OCI-LY3 (cell line): ENCODE measurements at regions not wholly inside any gene's neighbourhood (a gene's known extent, or its start where the extent isn't known, plus 50 kb on each side); places are given as distances from the start of the nearest gene placed in this dataset.

Experiments
- H2AFZ ChIP-seq: fragments of 200-600, 300-600 bp; shearing (Covaris generic); 2 replicates; pipeline ENCODE4 v1.6.0; 2014; ENCODE audit warnings: antibody characterized with exemption, low read depth, low read length
- H3K27ac ChIP-seq: fragments of 200-600, 300-600 bp; sonication (generic); 2 replicates; pipeline ENCODE4 v1.5.1; 2014; ENCODE audit warnings: mild to moderate bottlenecking, low read length, moderate library complexity, mixed read lengths
- H3K27me3 ChIP-seq: fragments of 200-600, 300-600 bp; sonication (generic); 2 replicates; pipeline ENCODE4 v1.6.1; 2014; ENCODE audit warnings: low read depth, low read length, mixed read lengths
- H3K36me3 ChIP-seq: fragments of 200-600, 300-600 bp; sonication (generic); replicated peaks from 2 replicates; pipeline ENCODE3; 2014; ENCODE audit warnings: low read depth, low read length, mixed read lengths
- H3K4me1 ChIP-seq: fragments of 300-600, 200-600 bp; sonication (generic); 2 replicates; pipeline ENCODE4 v1.6.1; 2014; ENCODE audit warnings: low read length, mixed read lengths
- H3K4me2 ChIP-seq: fragments of 200-600, 300-600 bp; sonication (generic); 2 replicates; pipeline ENCODE4 v1.6.1; 2014; ENCODE audit warnings: low read length, mixed read lengths
- H3K4me3 ChIP-seq: fragments of 300-600, 200-600 bp; sonication (generic); 2 replicates; pipeline ENCODE4 v1.5.1; 2014; ENCODE audit warnings: antibody characterized with exemption, mild to moderate bottlenecking, low read length, moderate library complexity
- H3K79me2 ChIP-seq: fragments of 300-600, 200-600 bp; shearing (Covaris generic); 2 replicates; pipeline ENCODE4 v1.6.1; 2014; ENCODE audit warnings: mild to moderate bottlenecking, low read length, mixed read lengths
- H3K9ac ChIP-seq: fragments of 300-600, 200-600 bp; shearing (Covaris generic); 2 replicates; pipeline ENCODE4 v1.6.0; 2014; ENCODE audit warnings: mild to moderate bottlenecking, low read length, moderate library complexity
- H3K9me3 ChIP-seq: fragments of 200-600, 300-600 bp; shearing (Covaris generic); 2 replicates; pipeline ENCODE4 v1.6.1; 2014; ENCODE audit warnings: low read length, mixed read lengths; ENCODE audit not compliant: insufficient read depth
- H4K20me1 ChIP-seq: fragments of 200-600, 300-600 bp; sonication (generic); 2 replicates; pipeline ENCODE4 v1.6.1; 2016; ENCODE audit warnings: low read length, mixed read lengths; ENCODE audit not compliant: insufficient read depth
- EZH2phosphoT487 ChIP-seq: fragments of 200-600 bp; shearing (Covaris generic); IDR thresholded peaks from 2 replicates; pipeline ENCODE4 v1.6.1; 2018; ENCODE audit warnings: antibody characterized with exemption, mixed run types, low read depth
- TF ChIP-seq, protein P1 (sequence below): fragments of 200-600, 300-600 bp; sonication (generic); IDR thresholded peaks from 2 replicates; pipeline ENCODE4 v1.5.1; 2014; ENCODE audit warnings: antibody characterized with exemption, low read length, low read depth

DNA sequence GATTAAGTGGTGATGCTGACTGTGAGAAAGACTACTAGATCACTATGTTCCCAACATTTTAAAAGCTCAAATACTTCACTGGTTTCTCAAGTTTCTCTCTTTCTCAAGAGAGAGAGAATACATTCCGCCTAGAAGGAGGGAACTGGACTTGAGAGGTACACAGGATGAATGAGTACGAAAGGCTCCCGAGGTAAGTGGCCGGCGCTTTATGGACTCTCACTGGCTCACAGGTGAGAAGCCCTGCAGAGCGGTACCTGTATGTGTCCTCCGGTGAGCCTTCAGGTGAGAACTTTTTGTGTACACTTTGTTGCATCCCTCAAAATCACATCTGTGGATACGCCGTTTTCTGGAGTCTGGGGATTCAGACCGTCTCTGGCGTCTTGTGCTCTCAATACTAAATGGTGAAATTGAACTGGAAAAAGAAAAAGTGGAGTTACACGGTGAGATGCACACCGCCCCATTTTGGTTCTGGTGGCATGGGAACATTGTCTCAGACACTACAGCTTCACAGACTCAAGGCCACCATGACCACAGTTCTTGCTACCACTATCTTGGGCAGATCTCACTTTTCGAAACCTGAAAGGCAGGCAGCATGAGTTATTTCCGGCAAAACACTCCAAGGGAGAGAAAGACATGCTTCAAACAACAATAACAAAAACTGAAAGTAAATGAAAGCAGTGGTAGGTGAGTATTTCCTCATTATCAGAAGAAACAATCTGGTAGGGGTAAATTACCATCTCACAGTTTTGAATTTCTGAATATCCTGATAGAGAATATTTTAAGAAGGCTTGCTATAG, 418.9 kb downstream of the KLF12 start:
- Histone ChIP-seq H3K27ac (0 out of 2 replicates have a peak overlapping the region, but pooled peaks have one; percentile 1), H3K4me3 (no peak overlapping the region), H4K20me1 (no peaks in the 10 kb centered on the region), H3K79me2 (no peaks in the 10 kb centered on the region), H3K4me2 (peak overlapping the region; percentile 40), H3K9me3 (no peaks in the 10 kb centered on the region), H2AFZ (no peak overlapping the region), H3K36me3 (peaks cover 9% of the 10 kb centered on the region), H3K9ac (no peak overlapping the region), H3K27me3 (no peaks in the 10 kb centered on the region), H3K4me1 (peaks cover 20% of the 10 kb centered on the region)
- no peak for TF ChIP-seq EZH2phosphoT487
- TF ChIP-seq, protein P1, sequence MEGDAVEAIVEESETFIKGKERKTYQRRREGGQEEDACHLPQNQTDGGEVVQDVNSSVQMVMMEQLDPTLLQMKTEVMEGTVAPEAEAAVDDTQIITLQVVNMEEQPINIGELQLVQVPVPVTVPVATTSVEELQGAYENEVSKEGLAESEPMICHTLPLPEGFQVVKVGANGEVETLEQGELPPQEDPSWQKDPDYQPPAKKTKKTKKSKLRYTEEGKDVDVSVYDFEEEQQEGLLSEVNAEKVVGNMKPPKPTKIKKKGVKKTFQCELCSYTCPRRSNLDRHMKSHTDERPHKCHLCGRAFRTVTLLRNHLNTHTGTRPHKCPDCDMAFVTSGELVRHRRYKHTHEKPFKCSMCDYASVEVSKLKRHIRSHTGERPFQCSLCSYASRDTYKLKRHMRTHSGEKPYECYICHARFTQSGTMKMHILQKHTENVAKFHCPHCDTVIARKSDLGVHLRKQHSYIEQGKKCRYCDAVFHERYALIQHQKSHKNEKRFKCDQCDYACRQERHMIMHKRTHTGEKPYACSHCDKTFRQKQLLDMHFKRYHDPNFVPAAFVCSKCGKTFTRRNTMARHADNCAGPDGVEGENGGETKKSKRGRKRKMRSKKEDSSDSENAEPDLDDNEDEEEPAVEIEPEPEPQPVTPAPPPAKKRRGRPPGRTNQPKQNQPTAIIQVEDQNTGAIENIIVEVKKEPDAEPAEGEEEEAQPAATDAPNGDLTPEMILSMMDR: no peak

- Histone ChIP-seq H2AFZ (no peak overlapping the region), H3K4me2 (no peak overlapping the region), H3K36me3 (peaks cover 9% of the 10 kb centered on the region)
These were observed 419.7 kb downstream of the KLF12 start for GRCh38 chr13:73714522-73714921.

GRCh38 chr13:73708393-73708985, 425.7 kb downstream of the KLF12 start:
- no peak overlapping the region for H3K9ac ChIP-seq

More at GRCh38 chr13:73714522-73714921, 419.7 kb downstream of the KLF12 start:
- no peak overlapping the region for H3K9ac ChIP-seq
- no peaks in the 10 kb centered on the region for H3K9me3 ChIP-seq
- H4K20me1 ChIP-seq: no peaks in the 10 kb centered on the region
- H3K4me1 ChIP-seq: peaks cover 20% of the 10 kb centered on the region
- H3K79me2 ChIP-seq: no peaks in the 10 kb centered on the region
- no peaks in the 10 kb centered on the region for H3K27me3 ChIP-seq
- TF ChIP-seq EZH2phosphoT487: no peak
- TF ChIP-seq, protein P1: no peak
- no peak overlapping the region for H3K4me3 ChIP-seq
- H3K27ac ChIP-seq: no peak overlapping the region

GRCh38 chr13:73704587-73704986, 429.6 kb downstream of the KLF12 start:
- H3K79me2 ChIP-seq: no peaks in the 10 kb centered on the region
- H3K4me3 ChIP-seq: no peak overlapping the region
- no peak overlapping the region for H3K4me2 ChIP-seq
- H3K9me3 ChIP-seq: no peaks in the 10 kb centered on the region
- H3K27me3 ChIP-seq: no peaks in the 10 kb centered on the region
- H2AFZ ChIP-seq: no peak overlapping the region
- no peaks in the 10 kb centered on the region for H4K20me1 ChIP-seq
- H3K27ac ChIP-seq: no peak overlapping the region
- H3K36me3 ChIP-seq: no peaks in the 10 kb centered on the region
- TF ChIP-seq, protein P1: no peak
- no peak for TF ChIP-seq EZH2phosphoT487
- peaks cover 14% of the 10 kb centered on the region for H3K4me1 ChIP-seq
- no peak overlapping the region for H3K9ac ChIP-seq

More at GRCh38 chr13:73708393-73708985, 425.7 kb downstream of the KLF12 start:
- Histone ChIP-seq H3K9me3 (no peaks in the 10 kb centered on the region), H3K4me2 (no peak overlapping the region), H4K20me1 (no peaks in the 10 kb centered on the region), H2AFZ (no peak overlapping the region), H3K79me2 (no peaks in the 10 kb centered on the region), H3K4me3 (no peak overlapping the region), H3K4me1 (no peaks in the 10 kb centered on the region), H3K36me3 (peaks cover under 1% of the 10 kb centered on the region), H3K27ac (no peak overlapping the region), H3K27me3 (no peaks in the 10 kb centered on the region)
- no peak for TF ChIP-seq EZH2phosphoT487
- TF ChIP-seq, protein P1: peak; percentile 97
